ENCODE measurements at regions not wholly inside any gene's neighbourhood (a gene's known extent, or its start where the extent isn't known, plus 50 kb on each side); places are given as distances from the start of the nearest gene placed in this dataset.

DNA sequence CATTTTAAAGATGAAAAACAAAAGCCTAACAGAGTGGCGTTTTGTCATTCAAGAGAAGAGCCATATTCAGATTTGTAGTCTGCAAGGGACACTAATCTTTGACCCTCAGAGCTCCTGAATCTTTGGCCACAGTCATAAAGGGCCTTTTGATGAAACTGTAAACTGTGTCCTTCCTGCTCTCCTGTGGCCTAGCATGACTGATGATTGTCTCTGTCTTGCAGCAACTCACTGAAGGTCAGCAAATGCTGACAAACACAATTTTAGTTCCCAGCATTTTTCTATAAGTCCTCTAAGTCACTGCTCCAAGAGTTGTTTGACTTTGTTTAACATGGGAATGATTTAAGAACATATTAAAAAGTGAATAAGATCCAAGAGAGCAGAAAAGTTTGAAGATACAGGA is 55.3 kb upstream of the PRELP start (continued):
- TF ChIP-seq PBX3 (IDR thresholded peaks at IDR 0.05; ENCODE audit: insufficient replicate concordance, low read depth, low read length) (no peak), TAF1 (IDR thresholded peaks at IDR 0.05; ENCODE audit: borderline replicate concordance, low read depth, low read length) (no peak), CBX5 (IDR thresholded peaks at IDR 0.05; ENCODE audit: low read depth) (no peak), SUPT20H (IDR thresholded peaks at IDR 0.05; ENCODE audit: borderline replicate concordance, control insufficient read depth, low read depth, low read length) (no peak), IRF5 (IDR thresholded peaks at IDR 0.05; ENCODE audit: borderline replicate concordance) (no peak), CBFB (IDR thresholded peaks at IDR 0.05; ENCODE audit: low read depth) (no peak), POLR2AphosphoS5 (IDR thresholded peaks at IDR 0.05; ENCODE audit: low read length) (no peak), ZBTB11 (CRISPR knock-in tag; IDR thresholded peaks at IDR 0.05) (no peak), GATAD2B (conservative IDR thresholded peaks at IDR 0.05; ENCODE audit: low read depth) (no peak), MTA2 (IDR thresholded peaks at IDR 0.05; ENCODE audit: low read depth) (no peak), MAX (IDR thresholded peaks at IDR 0.05; ENCODE audit: low read depth, low read length) (no peak)
- TF ChIP-seq, protein P1, sequence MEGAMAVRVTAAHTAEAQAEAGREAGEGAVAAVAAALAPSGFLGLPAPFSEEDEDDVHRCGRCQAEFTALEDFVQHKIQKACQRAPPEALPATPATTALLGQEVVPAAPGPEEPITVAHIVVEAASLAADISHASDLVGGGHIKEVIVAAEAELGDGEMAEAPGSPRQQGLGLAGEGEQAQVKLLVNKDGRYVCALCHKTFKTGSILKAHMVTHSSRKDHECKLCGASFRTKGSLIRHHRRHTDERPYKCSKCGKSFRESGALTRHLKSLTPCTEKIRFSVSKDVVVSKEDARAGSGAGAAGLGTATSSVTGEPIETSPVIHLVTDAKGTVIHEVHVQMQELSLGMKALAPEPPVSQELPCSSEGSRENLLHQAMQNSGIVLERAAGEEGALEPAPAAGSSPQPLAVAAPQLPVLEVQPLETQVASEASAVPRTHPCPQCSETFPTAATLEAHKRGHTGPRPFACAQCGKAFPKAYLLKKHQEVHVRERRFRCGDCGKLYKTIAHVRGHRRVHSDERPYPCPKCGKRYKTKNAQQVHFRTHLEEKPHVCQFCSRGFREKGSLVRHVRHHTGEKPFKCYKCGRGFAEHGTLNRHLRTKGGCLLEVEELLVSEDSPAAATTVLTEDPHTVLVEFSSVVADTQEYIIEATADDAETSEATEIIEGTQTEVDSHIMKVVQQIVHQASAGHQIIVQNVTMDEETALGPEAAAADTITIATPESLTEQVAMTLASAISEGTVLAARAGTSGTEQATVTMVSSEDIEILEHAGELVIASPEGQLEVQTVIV (IDR thresholded peaks at IDR 0.05; ENCODE audit: borderline replicate concordance, partially characterized antibody), result no peak
- TF ChIP-seq, protein P2, sequence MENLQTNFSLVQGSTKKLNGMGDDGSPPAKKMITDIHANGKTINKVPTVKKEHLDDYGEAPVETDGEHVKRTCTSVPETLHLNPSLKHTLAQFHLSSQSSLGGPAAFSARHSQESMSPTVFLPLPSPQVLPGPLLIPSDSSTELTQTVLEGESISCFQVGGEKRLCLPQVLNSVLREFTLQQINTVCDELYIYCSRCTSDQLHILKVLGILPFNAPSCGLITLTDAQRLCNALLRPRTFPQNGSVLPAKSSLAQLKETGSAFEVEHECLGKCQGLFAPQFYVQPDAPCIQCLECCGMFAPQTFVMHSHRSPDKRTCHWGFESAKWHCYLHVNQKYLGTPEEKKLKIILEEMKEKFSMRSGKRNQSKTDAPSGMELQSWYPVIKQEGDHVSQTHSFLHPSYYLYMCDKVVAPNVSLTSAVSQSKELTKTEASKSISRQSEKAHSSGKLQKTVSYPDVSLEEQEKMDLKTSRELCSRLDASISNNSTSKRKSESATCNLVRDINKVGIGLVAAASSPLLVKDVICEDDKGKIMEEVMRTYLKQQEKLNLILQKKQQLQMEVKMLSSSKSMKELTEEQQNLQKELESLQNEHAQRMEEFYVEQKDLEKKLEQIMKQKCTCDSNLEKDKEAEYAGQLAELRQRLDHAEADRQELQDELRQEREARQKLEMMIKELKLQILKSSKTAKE (IDR thresholded peaks at IDR 0.05; ENCODE audit: low read depth, poor library complexity, severe bottlenecking), result no peak

All from GM12878 (cell line).